GM23338 (cell line): ENCODE measurements at regions not wholly inside any gene's neighbourhood (a gene's known extent, or its start where the extent isn't known, plus 50 kb on each side); places are given as distances from the start of the nearest gene placed in this dataset.

Experiments
- ATAC-seq: fragments of 200-7000 bp; cut with Tn5 transposase; 3 replicates; pipeline ENCODE4 v1.9.1; 2020
- DNase-seq: peaks from one replicate; pipeline ENCODE4 v3.0.0-alpha.2; 2015; ENCODE audit warnings: low spot score
- H2AFZ ChIP-seq: fragments of 200-600 bp; sonication (generic); 2 replicates; pipeline ENCODE4 v1.8.0; 2016; ENCODE audit warnings: antibody characterized with exemption, mild to moderate bottlenecking, moderate library complexity
- H3F3A ChIP-seq: fragments of 200-600 bp; sonication (generic); replicated peaks from 2 replicates; pipeline ENCODE4 v1.8.0; 2017; ENCODE audit warnings: antibody characterized with exemption, mixed run types, low read depth
- H3K27ac ChIP-seq: fragments of 200-600 bp; sonication (generic); 2 replicates; pipeline ENCODE4 v1.6.1; 2016; ENCODE audit warnings: low read depth
- H3K27me3 ChIP-seq: fragments of 200-600 bp; sonication (generic); 2 replicates; pipeline ENCODE4 v1.8.0; 2016; ENCODE audit warnings: mild to moderate bottlenecking, mixed run types, moderate library complexity; ENCODE audit not compliant: insufficient read depth
- H3K36me3 ChIP-seq: fragments of 200-600 bp; sonication (generic); 2 replicates; pipeline ENCODE4 v1.8.0; 2016; ENCODE audit warnings: mild to moderate bottlenecking; ENCODE audit not compliant: insufficient read depth
- H3K4me1 ChIP-seq: fragments of 200-600 bp; sonication (generic); 2 replicates; pipeline ENCODE4 v1.8.0; 2016; ENCODE audit warnings: mild to moderate bottlenecking, moderate library complexity; ENCODE audit not compliant: insufficient read depth
- H3K4me2 ChIP-seq: fragments of 200-600 bp; sonication (generic); 2 replicates; pipeline ENCODE4 v1.7.1; 2017; ENCODE audit warnings: mixed run types
- H3K4me3 ChIP-seq: fragments of 200-600 bp; sonication (generic); 2 replicates; pipeline ENCODE4 v1.6.1; 2016; ENCODE audit warnings: mixed run types
- H3K79me2 ChIP-seq: fragments of 200-600 bp; sonication (generic); replicated peaks from 2 replicates; pipeline ENCODE4 v1.8.0; 2017; ENCODE audit warnings: mild to moderate bottlenecking; ENCODE audit not compliant: insufficient read depth
- H3K9me2 ChIP-seq: fragments of 200-600 bp; sonication (generic); 2 replicates; pipeline ENCODE4 v1.8.0; 2017; ENCODE audit not compliant: insufficient read depth
- H4K20me1 ChIP-seq: fragments of 200-600 bp; sonication (generic); replicated peaks from 2 replicates; pipeline ENCODE4 v1.8.0; 2017; ENCODE audit warnings: mild to moderate bottlenecking; ENCODE audit not compliant: insufficient read depth
- H3K27ac Mint-ChIP-seq: 2 replicates; pipeline ENCODE4 v1.8.0; 2020; ENCODE audit warnings: inconsistent platforms, mild to moderate bottlenecking, moderate library complexity, mixed read lengths
- H3K27me3 Mint-ChIP-seq: 3 replicates; pipeline ENCODE4 v1.8.0; 2022; ENCODE audit warnings: low read depth, mild to moderate bottlenecking, moderate library complexity, mixed read lengths, inconsistent platforms; ENCODE audit not compliant: insufficient read depth, poor library complexity
- H3K36me3 Mint-ChIP-seq: 3 replicates; pipeline ENCODE4 v1.8.0; 2021; ENCODE audit warnings: low read depth, mild to moderate bottlenecking, inconsistent platforms, moderate library complexity, mixed read lengths
- H3K4me1 Mint-ChIP-seq: 3 replicates; pipeline ENCODE4 v1.8.0; 2020; ENCODE audit warnings: mild to moderate bottlenecking, inconsistent platforms, mixed read lengths
- H3K4me3 Mint-ChIP-seq: 3 replicates; pipeline ENCODE4 v1.8.0; 2021; ENCODE audit warnings: moderate library complexity, mild to moderate bottlenecking, inconsistent platforms, mixed read lengths
- H3K9me3 Mint-ChIP-seq: 3 replicates; pipeline ENCODE4 v1.8.0; 2020; ENCODE audit warnings: moderate library complexity, mild to moderate bottlenecking, inconsistent platforms, mixed read lengths
- CREB1 ChIP-seq: fragments of 250-450 bp; sonication (Bioruptor Pico); IDR thresholded peaks from 2 replicates; pipeline ENCODE4 v1.5.0; 2020; ENCODE audit warnings: low read depth, mild to moderate bottlenecking, moderate library complexity
- CTCF ChIP-seq, 2 experiments: fragments of 200-600 bp in 1 of 2; sonication (generic) in 1 of 2; conservative IDR thresholded peaks; 2 replicates each; pipeline versions ENCODE4 v1.5.1 to v1.6.1; 2016 to 2017; ENCODE audit warnings: antibody characterized with exemption in 2 of 2, low read depth in 2 of 2, mild to moderate bottlenecking in 2 of 2, moderate library complexity in 1 of 2
- ETS1 ChIP-seq: IDR thresholded peaks from 2 replicates; pipeline ENCODE4 v1.6.1; 2016; ENCODE audit warnings: antibody characterized with exemption
- EZH2 ChIP-seq: fragments of 200-600 bp; sonication (generic); IDR thresholded peaks from one replicate; pipeline ENCODE4 v1.8.0; 2017; ENCODE audit warnings: antibody characterized with exemption, mild to moderate bottlenecking, low read depth; ENCODE audit not compliant: unreplicated experiment
- EZH2phosphoT487 ChIP-seq: fragments of 200-600 bp; sonication (generic); IDR thresholded peaks from one replicate; pipeline ENCODE4 v1.8.1; 2018; ENCODE audit warnings: antibody characterized with exemption; ENCODE audit not compliant: unreplicated experiment
- JUNB ChIP-seq: IDR thresholded peaks from one replicate; pipeline ENCODE4 v1.6.1; 2016; ENCODE audit warnings: antibody characterized with exemption; ENCODE audit not compliant: unreplicated experiment
- NANOG ChIP-seq: IDR thresholded peaks from 2 replicates; pipeline ENCODE4 v1.6.1; 2016; ENCODE audit warnings: antibody characterized with exemption, borderline replicate concordance
- POLR2AphosphoS5 ChIP-seq: IDR thresholded peaks from 2 replicates; pipeline ENCODE4 v1.6.1; 2016; ENCODE audit warnings: antibody characterized with exemption, low read depth
- REST ChIP-seq: IDR thresholded peaks from one replicate; pipeline ENCODE4 v1.6.1; 2018; ENCODE audit warnings: antibody characterized with exemption; ENCODE audit not compliant: unreplicated experiment
- STAT1 ChIP-seq: IDR thresholded peaks from one replicate; pipeline ENCODE4 v1.6.1; 2016; ENCODE audit warnings: antibody characterized with exemption; ENCODE audit not compliant: unreplicated experiment
- ZNF114 ChIP-seq: fragments of 250-450 bp; sonication (Bioruptor Pico); IDR thresholded peaks from 2 replicates; pipeline ENCODE4 v1.5.0; 2020; ENCODE audit warnings: mild to moderate bottlenecking, moderate library complexity
- ZNF331 ChIP-seq: fragments of 250-450 bp; sonication (Bioruptor Pico); IDR thresholded peaks from 2 replicates; pipeline ENCODE4 v1.5.0; 2020; ENCODE audit warnings: low read depth, mild to moderate bottlenecking, moderate library complexity
- ZNF462 ChIP-seq: fragments of 250-450 bp; sonication (Bioruptor Pico); IDR thresholded peaks from 2 replicates; pipeline ENCODE4 v1.5.0; 2020; ENCODE audit warnings: mild to moderate bottlenecking, moderate library complexity

- Mint-ChIP-seq H3K36me3 (peaks cover 2% of the 10 kb centered on the region; the same call in 1 of the 3 replicates), H3K9me3 (peaks cover 7% of the 10 kb centered on the region; the same call in 2 of the 3 replicates), H3K27me3 (peaks cover 2% of the 10 kb centered on the region), H3K4me3 (no peak overlapping the region; the same call in 2 of the 3 replicates), H3K4me1 (peaks cover 29% of the 10 kb centered on the region), H3K27ac (peak overlapping the region; percentile 70; the same call in 1 of the 2 replicates)
- Histone ChIP-seq H2AFZ (peak overlapping the region; percentile 60), H3K4me1 (peaks cover 34% of the 10 kb centered on the region), H3K4me2 (no peak overlapping the region), H3K79me2 (no peaks in the 10 kb centered on the region), H4K20me1 (no peaks in the 10 kb centered on the region), H3K36me3 (no peaks in the 10 kb centered on the region), H3F3A (no peaks in the 10 kb centered on the region; the same call in 1 of the 2 replicates), H3K4me3 (no peak overlapping the region), H3K27ac (no peak overlapping the region), H3K9me2 (no peaks in the 10 kb centered on the region), H3K27me3 (no peaks in the 10 kb centered on the region)
- ATAC-seq (no peak), DNase-seq (no peak)
- TF ChIP-seq NANOG = no peak
- no peak for TF ChIP-seq ZNF462 (CRISPR knock-in tag)
- TF ChIP-seq JUNB = no peak
- no peak for TF ChIP-seq POLR2AphosphoS5
- TF ChIP-seq STAT1 = no peak
- TF ChIP-seq ZNF331 (CRISPR knock-in tag) = no peak
- no peak for TF ChIP-seq ZNF114 (CRISPR knock-in tag)
- no peak for TF ChIP-seq ETS1
- no peak for TF ChIP-seq REST
- no peak for TF ChIP-seq CTCF (conservative IDR thresholded peaks at IDR 0.05; ENCODE audit: low read depth in 2 of 2)
- no peak for TF ChIP-seq CREB1 (CRISPR knock-in tag)
- TF ChIP-seq EZH2 = no peak
- TF ChIP-seq EZH2phosphoT487 = no peak
Observed at GRCh38 chr4:85126991-85127591, 160.6 kb upstream of the WDFY3 start.
